HCT116 (cell line): ENCODE measurements at regions not wholly inside any gene's neighbourhood (a gene's known extent, or its start where the extent isn't known, plus 50 kb on each side); places are given as distances from the start of the nearest gene placed in this dataset.
A peak's percentile ranks its signal among the peaks of the same experiment; 100 is the strongest.

Source experiments
- ATAC-seq: fragments of 200-7000 bp; cut with Tn5 transposase; 2 replicates; pipeline ENCODE4 v1.9.1; 2020; ENCODE audit warnings: mild to moderate bottlenecking, moderate library complexity
- BruUV-seq: library from RNA; stranded (reverse); fragments of 400-500 nt; replicated peaks from 2 replicates; lab custom pipeline; 2021; lab: Mats Ljungman, UMichigan
- CTCF ChIA-PET: fragments of 300-600 bp; sonication (Branson Sonifier 250); formaldehyde crosslinking; loops from one replicate; lab custom pipeline; 2021; ENCODE audit warnings: antibody characterized with exemption; lab: Charles Lee
- POLR2A ChIA-PET: fragments of 300-600, 350-600 bp; sonication (Branson Sonifier 250); formaldehyde crosslinking; loops from one replicate; lab custom pipeline; 2021; ENCODE audit warnings: antibody characterized with exemption; lab: Charles Lee
- RAD21 ChIA-PET, 2 experiments: fragments of 300-600 bp; sonication (Branson Sonifier 250); formaldehyde crosslinking; loops; one replicate each; lab custom pipeline; 2023; ENCODE audit warnings: low total read pairs in 2 of 2; ENCODE audit not compliant: uncharacterized antibody in 2 of 2, unreplicated experiment in 2 of 2, low non-redundant PET in 1 of 2; lab: Charles Lee
- DNase-seq: peaks from one replicate; pipeline ENCODE4 v3.0.0-alpha.2; 2010; ENCODE audit warnings: low read depth, low spot score
- H2AFZ ChIP-seq: fragments of 200-600 bp; shearing (Covaris generic), sonication (generic); 2 replicates; pipeline ENCODE4 v1.6.1; 2017; ENCODE audit warnings: low read depth, mixed run types, mixed read lengths, antibody characterized with exemption, low read length; ENCODE audit not compliant: poor library complexity, severe bottlenecking
- H3K27ac ChIP-seq: 2 replicates; pipeline ENCODE4 v1.5.1; 2012; ENCODE audit warnings: low read depth, low read length
- H3K27me3 ChIP-seq: fragments of 200-600 bp; sonication (generic); 2 replicates; pipeline ENCODE4 v1.6.1; 2016; ENCODE audit warnings: mixed run types, low read length, mixed read lengths; ENCODE audit not compliant: insufficient read depth
- H3K36me3 ChIP-seq, 2 experiments: fragments of 200-500 bp in 1 of 2; fragments of 200-600 bp in 1 of 2; sonication (Bioruptor generic) in 1 of 2; sonication (generic) in 1 of 2; 2 replicates each; pipeline versions ENCODE4 v1.5.1 to v1.6.1; 2014 to 2016; ENCODE audit warnings: low read length in 2 of 2, inconsistent platforms in 1 of 2, mixed read lengths in 1 of 2, mixed run types in 1 of 2; ENCODE audit not compliant: insufficient read depth in 2 of 2, control insufficient read depth in 1 of 2
- H3K4me1 ChIP-seq, 2 experiments: fragments of 200-600 bp in 1 of 2; sonication (generic) in 1 of 2; 2 replicates each; pipeline versions ENCODE4 v1.5.1 to v1.6.1; 2012 to 2017; ENCODE audit warnings: low read length in 2 of 2, inconsistent platforms in 1 of 2, mild to moderate bottlenecking in 1 of 2, mixed read lengths in 1 of 2, mixed run types in 1 of 2, moderate library complexity in 1 of 2; ENCODE audit not compliant: insufficient read depth in 2 of 2, control insufficient read depth in 1 of 2
- H3K4me2 ChIP-seq: fragments of 200-600 bp; sonication (generic); 2 replicates; pipeline ENCODE4 v1.6.1; 2017; ENCODE audit warnings: mixed run types, low read length, mixed read lengths
- H3K4me3 ChIP-seq, 2 experiments: fragments of 200-600 bp in 1 of 2; sonication (generic) in 1 of 2; replicated peaks in 1 of 2; 2 replicates each; pipeline ENCODE4 v1.5.1; 2011 to 2016; ENCODE audit warnings: low read length in 2 of 2, control low read depth in 1 of 2, low read depth in 1 of 2, mild to moderate bottlenecking in 1 of 2, mixed read lengths in 1 of 2, mixed run types in 1 of 2
- H3K79me2 ChIP-seq: fragments of 200-600 bp; sonication (generic); 2 replicates; pipeline ENCODE4 v1.6.1; 2017; ENCODE audit warnings: mild to moderate bottlenecking, mixed run types, low read length, moderate library complexity, mixed read lengths; ENCODE audit not compliant: insufficient read depth
- H3K9ac ChIP-seq: fragments of 200-600 bp; sonication (generic); 2 replicates; pipeline ENCODE4 v1.6.1; 2016; ENCODE audit warnings: low read length, mixed read lengths
- H3K9me2 ChIP-seq: fragments of 200-600 bp; sonication (generic), shearing (Covaris generic); 2 replicates; pipeline ENCODE4 v1.6.1; 2017; ENCODE audit warnings: mixed run types, mild to moderate bottlenecking, moderate library complexity; ENCODE audit not compliant: insufficient read depth
- H3K9me3 ChIP-seq, 2 experiments: fragments of 200-500 bp in 1 of 2; fragments of 200-600 bp in 1 of 2; sonication (Bioruptor generic) in 1 of 2; sonication (generic) in 1 of 2; 2 replicates each; pipeline ENCODE4 v1.6.1; 2014 to 2017; ENCODE audit warnings: low read length in 2 of 2, mixed read lengths in 2 of 2, inconsistent platforms in 1 of 2, low read depth in 1 of 2, mild to moderate bottlenecking in 1 of 2, mixed run types in 1 of 2, moderate library complexity in 1 of 2; ENCODE audit not compliant: control insufficient read depth in 1 of 2, insufficient read depth in 1 of 2
- H4K20me1 ChIP-seq: fragments of 200-600 bp; sonication (generic), shearing (Covaris generic); 2 replicates; pipeline ENCODE4 v1.6.1; 2017; ENCODE audit warnings: mixed run types, mild to moderate bottlenecking, moderate library complexity; ENCODE audit not compliant: insufficient read depth
- CEBPB ChIP-seq: IDR thresholded peaks from 2 replicates; pipeline ENCODE4 v1.6.1; 2012; ENCODE audit warnings: low read depth
- EGR1 ChIP-seq: IDR thresholded peaks from 2 replicates; pipeline ENCODE4 v1.6.1; 2012; ENCODE audit warnings: low read depth
- ELF1 ChIP-seq: IDR thresholded peaks from 2 replicates; pipeline ENCODE4 v1.6.1; 2012; ENCODE audit warnings: low read depth, borderline replicate concordance
- EZH2phosphoT487 ChIP-seq: fragments of 200-600 bp; IDR thresholded peaks from 2 replicates; pipeline ENCODE4 v1.6.1; 2018; ENCODE audit warnings: antibody characterized with exemption, borderline replicate concordance
- FOSL1 ChIP-seq: IDR thresholded peaks from 2 replicates; pipeline ENCODE4 v1.6.1; 2012; ENCODE audit warnings: low read depth
- JUND ChIP-seq: IDR thresholded peaks from 2 replicates; pipeline ENCODE4 v1.6.1; 2012
- POLR2A ChIP-seq: IDR thresholded peaks from 2 replicates; pipeline ENCODE4 v1.7.0; 2011; ENCODE audit warnings: borderline replicate concordance; ENCODE audit not compliant: insufficient read depth, insufficient read length; ENCODE audit errors: extremely low read depth
- RAD21 ChIP-seq: IDR thresholded peaks from 2 replicates; pipeline ENCODE4 v1.6.1; 2012; ENCODE audit warnings: low read depth, mild to moderate bottlenecking
- SP1 ChIP-seq: IDR thresholded peaks from 2 replicates; pipeline ENCODE4 v1.6.1; 2012; ENCODE audit warnings: low read depth
- SRF ChIP-seq: IDR thresholded peaks from 2 replicates; pipeline ENCODE4 v1.6.1; 2012; ENCODE audit warnings: low read depth
- YY1 ChIP-seq: IDR thresholded peaks from 2 replicates; pipeline ENCODE4 v1.6.1; 2011; ENCODE audit warnings: low read length, low read depth, moderate library complexity, mild to moderate bottlenecking; ENCODE audit not compliant: insufficient replicate concordance; ENCODE audit errors: extremely low read depth
- ZNF274 ChIP-seq: fragments of 200-500 bp; sonication (Bioruptor generic); IDR thresholded peaks from 2 replicates; pipeline ENCODE4 v1.6.1; 2014; ENCODE audit warnings: mild to moderate bottlenecking, low read depth, low read length, inconsistent platforms
- intact Hi-C: fragments of 100-400 bp; cut with micrococcal nuclease; formaldehyde crosslinking; loops from 2 replicates; pipeline ENCODE4 v1.10.0; 2022
- TF ChIP-seq, protein P1 (sequence below), 3 experiments: fragments of 200-600 bp in 1 of 3; sonication (generic) in 1 of 3; IDR thresholded peaks in 2 of 3; conservative IDR thresholded peaks in 1 of 3; 2 replicates each; pipeline ENCODE4 v1.5.1; 2012 to 2017; ENCODE audit warnings: low read depth in 2 of 3, low read length in 2 of 3, antibody characterized with exemption in 1 of 3, borderline replicate concordance in 1 of 3, control low read depth in 1 of 3, mild to moderate bottlenecking in 1 of 3, mixed read lengths in 1 of 3, mixed run types in 1 of 3, moderate library complexity in 1 of 3; ENCODE audit not compliant: insufficient read depth in 1 of 3

DNA sequence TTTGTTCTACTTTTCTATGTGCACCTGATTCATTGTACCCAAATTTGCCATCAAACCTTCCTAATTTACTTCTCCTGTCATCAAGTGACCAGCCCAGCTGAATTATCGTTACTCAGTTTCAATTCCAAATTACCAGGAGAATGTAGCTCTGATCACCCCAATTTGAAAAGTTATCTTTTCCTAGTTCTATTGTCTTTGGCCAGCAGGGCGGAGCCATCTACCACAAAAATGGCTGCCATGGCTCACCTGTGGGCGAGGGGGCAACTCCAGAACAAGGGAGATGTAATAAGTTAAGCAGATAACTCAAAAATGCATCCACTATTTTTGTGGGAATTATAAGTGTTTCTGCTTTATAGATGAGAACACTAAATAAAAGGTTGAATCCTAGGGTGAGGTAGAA lies 133.8 kb upstream of the MOCS2 start:
- CTCF ChIA-PET: interaction anchor here (1.1 kb wide), 1 partner anchor 8 kb away, joined by 3 read pairs; no protein-coding TSS in a partner anchor
- no peak for ATAC-seq
- H3K27ac ChIP-seq: no peak overlapping the region
- no peak overlapping the region for H3K4me3 ChIP-seq
- no TSS peak for BruUV-seq
- H4K20me1 ChIP-seq: no peaks in the 10 kb centered on the region
- no peaks in the 10 kb centered on the region for H3K36me3 ChIP-seq
- H3K9me3 ChIP-seq: no peaks in the 10 kb centered on the region
- H3K79me2 ChIP-seq: no peaks in the 10 kb centered on the region
- RAD21 ChIA-PET: no interaction called here
- H3K9ac ChIP-seq: no peak overlapping the region
- peak overlapping the region; percentile 4 for H2AFZ ChIP-seq
- H3K9me2 ChIP-seq: no peaks in the 10 kb centered on the region
- no peaks in the 10 kb centered on the region for H3K27me3 ChIP-seq
- POLR2A ChIA-PET: no interaction called here
- no peak for DNase-seq
- no peaks in the 10 kb centered on the region for H3K4me1 ChIP-seq
- TF ChIP-seq YY1 (peak; percentile 27), FOSL1 (no peak)
- TF ChIP-seq, protein P1, sequence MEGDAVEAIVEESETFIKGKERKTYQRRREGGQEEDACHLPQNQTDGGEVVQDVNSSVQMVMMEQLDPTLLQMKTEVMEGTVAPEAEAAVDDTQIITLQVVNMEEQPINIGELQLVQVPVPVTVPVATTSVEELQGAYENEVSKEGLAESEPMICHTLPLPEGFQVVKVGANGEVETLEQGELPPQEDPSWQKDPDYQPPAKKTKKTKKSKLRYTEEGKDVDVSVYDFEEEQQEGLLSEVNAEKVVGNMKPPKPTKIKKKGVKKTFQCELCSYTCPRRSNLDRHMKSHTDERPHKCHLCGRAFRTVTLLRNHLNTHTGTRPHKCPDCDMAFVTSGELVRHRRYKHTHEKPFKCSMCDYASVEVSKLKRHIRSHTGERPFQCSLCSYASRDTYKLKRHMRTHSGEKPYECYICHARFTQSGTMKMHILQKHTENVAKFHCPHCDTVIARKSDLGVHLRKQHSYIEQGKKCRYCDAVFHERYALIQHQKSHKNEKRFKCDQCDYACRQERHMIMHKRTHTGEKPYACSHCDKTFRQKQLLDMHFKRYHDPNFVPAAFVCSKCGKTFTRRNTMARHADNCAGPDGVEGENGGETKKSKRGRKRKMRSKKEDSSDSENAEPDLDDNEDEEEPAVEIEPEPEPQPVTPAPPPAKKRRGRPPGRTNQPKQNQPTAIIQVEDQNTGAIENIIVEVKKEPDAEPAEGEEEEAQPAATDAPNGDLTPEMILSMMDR (IDR thresholded peaks at IDR 0.05 in 2 of 3, conservative IDR thresholded peaks at IDR 0.05 in 1 of 3; ENCODE audit: borderline replicate concordance in 1 of 3, insufficient read depth in 1 of 3, low read depth in 2 of 3, low read length in 2 of 3): peak in 2 of 3 experiments; percentile 38 to 60; a peak in 4 of 6 replicates
- intact Hi-C loops: no loop called here
- no peak overlapping the region for H3K4me2 ChIP-seq

DNA sequence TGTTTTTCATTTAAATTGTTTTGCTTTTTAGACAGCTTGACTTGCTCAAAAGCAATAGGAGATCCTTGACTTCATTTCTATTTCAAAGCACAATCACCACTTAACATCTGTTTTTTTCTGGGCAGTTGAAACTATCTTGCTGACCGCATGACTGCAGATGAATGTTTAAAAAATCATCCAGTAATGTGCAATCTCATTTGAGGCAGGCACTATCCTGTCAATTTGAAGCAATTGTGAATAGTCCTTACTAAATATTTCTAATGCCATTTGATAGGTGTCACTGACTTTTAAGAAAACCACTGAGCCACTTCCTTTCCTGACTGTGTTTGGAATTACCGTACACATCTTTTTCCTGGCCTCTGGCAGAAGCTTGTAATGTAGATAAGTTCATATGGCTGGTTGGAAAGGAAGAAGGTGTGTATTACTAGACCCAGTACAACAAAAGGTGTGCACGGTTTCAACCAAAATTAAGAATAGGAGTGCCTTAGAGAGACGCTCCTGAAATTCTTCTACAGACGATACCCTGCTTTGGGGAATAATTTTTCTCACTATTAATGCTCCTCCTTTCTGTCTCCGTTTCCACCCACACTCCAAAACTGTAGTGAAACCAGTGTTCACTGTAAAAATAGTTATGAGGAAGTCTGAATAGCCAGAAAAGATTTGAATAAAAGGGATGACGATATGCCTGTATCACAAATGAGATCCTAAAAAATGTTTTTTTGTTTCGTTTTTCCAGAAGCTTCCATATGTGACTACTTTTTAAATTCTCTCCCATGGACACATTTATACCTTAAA lies 136.7 kb upstream of the MOCS2 start:
- no peaks in the 10 kb centered on the region for H3K27me3 ChIP-seq
- H3K36me3 ChIP-seq: no peaks in the 10 kb centered on the region
- H3K4me1 ChIP-seq: no peaks in the 10 kb centered on the region
- TF ChIP-seq SP1 (no peak), CEBPB (no peak), EGR1 (no peak), SRF (no peak), FOSL1 (no peak), RAD21 (no peak), ZNF274 (no peak), EZH2phosphoT487 (no peak), JUND (no peak), ELF1 (no peak), POLR2A (no peak)
- no peak overlapping the region for H3K9ac ChIP-seq
- no peak overlapping the region for H3K4me3 ChIP-seq
- H3K27ac ChIP-seq: no peak overlapping the region
- ATAC-seq: no peak
- BruUV-seq: no TSS peak
- ChIA-PET RAD21 (no interaction called here), POLR2A (no interaction called here), CTCF (no interaction called here)
- no peak overlapping the region for H2AFZ ChIP-seq
- no peak overlapping the region for H3K4me2 ChIP-seq
- H3K9me2 ChIP-seq: no peaks in the 10 kb centered on the region
- H4K20me1 ChIP-seq: no peaks in the 10 kb centered on the region
- no peaks in the 10 kb centered on the region for H3K79me2 ChIP-seq
- H3K9me3 ChIP-seq: no peaks in the 10 kb centered on the region
- intact Hi-C loops: no loop called here
- no peak for DNase-seq
